NB4 (cell line): ENCODE measurements at regions not wholly inside any gene's neighbourhood (a gene's known extent, or its start where the extent isn't known, plus 50 kb on each side); places are given as distances from the start of the nearest gene placed in this dataset.

Experiments used
- CTCF ChIP-seq: IDR thresholded peaks from one replicate; pipeline ENCODE4 v1.5.1; 2012; ENCODE audit warnings: low read depth, low read length
- MYC ChIP-seq: IDR thresholded peaks from 2 replicates; pipeline ENCODE4 v1.6.1; 2011; ENCODE audit warnings: low read depth, low read length
- POLR2A ChIP-seq: IDR thresholded peaks from 2 replicates; pipeline ENCODE4 v1.6.1; 2011; ENCODE audit warnings: mild to moderate bottlenecking; ENCODE audit not compliant: insufficient read length; ENCODE audit errors: extremely low read depth

- TF ChIP-seq CTCF (peak; percentile 7), MYC (no peak), POLR2A (no peak)
These were observed 149.0 kb upstream of the ST8SIA2 start for GRCh38 chr15:92244703-92245102.
